Testis (tissue), 2 donors: ENCODE measurements at regions not wholly inside any gene's neighbourhood (a gene's known extent, or its start where the extent isn't known, plus 50 kb on each side); places are given as distances from the start of the nearest gene placed in this dataset.

Experiments used
- POLR2A ChIP-seq: fragments of 450-650 bp; IDR thresholded peaks from one replicate; pipeline ENCODE4 v1.6.1; 2017; ENCODE audit warnings: antibody characterized with exemption, mild to moderate bottlenecking, moderate library complexity
- TF ChIP-seq, protein P1 (sequence below), 3 experiments: fragments of 450-650 bp in 2 of 3; fragments of 200-600 bp in 1 of 3; sonication (generic) in 1 of 3; IDR thresholded peaks; one replicate each; pipeline ENCODE4 v1.5.1; 2016 to 2019; ENCODE audit warnings: antibody characterized with exemption in 3 of 3, mild to moderate bottlenecking in 2 of 3, moderate library complexity in 1 of 3

DNA sequence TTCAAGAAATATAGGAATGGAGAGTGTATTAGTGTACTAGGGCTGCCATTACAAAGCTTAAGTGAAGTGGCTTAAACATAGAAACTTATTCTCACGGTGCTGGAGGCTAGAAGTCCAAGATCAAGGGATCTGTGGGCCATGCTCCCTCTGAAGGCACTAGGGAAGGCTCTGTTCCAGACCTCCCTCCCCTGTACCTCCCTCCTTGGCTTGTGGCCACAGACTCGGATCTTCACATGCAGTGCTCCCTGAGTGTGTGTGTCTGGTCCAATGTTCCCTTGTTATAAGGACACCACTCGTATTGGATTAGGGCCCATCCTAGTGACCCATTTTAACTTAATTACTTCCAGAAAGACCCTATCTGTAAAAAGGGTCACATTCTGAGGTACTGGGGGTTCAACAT, 225.6 kb downstream of the VRK1 start:
- TF ChIP-seq, protein P1, sequence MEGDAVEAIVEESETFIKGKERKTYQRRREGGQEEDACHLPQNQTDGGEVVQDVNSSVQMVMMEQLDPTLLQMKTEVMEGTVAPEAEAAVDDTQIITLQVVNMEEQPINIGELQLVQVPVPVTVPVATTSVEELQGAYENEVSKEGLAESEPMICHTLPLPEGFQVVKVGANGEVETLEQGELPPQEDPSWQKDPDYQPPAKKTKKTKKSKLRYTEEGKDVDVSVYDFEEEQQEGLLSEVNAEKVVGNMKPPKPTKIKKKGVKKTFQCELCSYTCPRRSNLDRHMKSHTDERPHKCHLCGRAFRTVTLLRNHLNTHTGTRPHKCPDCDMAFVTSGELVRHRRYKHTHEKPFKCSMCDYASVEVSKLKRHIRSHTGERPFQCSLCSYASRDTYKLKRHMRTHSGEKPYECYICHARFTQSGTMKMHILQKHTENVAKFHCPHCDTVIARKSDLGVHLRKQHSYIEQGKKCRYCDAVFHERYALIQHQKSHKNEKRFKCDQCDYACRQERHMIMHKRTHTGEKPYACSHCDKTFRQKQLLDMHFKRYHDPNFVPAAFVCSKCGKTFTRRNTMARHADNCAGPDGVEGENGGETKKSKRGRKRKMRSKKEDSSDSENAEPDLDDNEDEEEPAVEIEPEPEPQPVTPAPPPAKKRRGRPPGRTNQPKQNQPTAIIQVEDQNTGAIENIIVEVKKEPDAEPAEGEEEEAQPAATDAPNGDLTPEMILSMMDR (IDR thresholded peaks at IDR 0.05): no peak
- no peak for TF ChIP-seq POLR2A
